Parathyroid adenoma (tissue), 2 donors: ENCODE measurements at regions not wholly inside any gene's neighbourhood (a gene's known extent, or its start where the extent isn't known, plus 50 kb on each side); places are given as distances from the start of the nearest gene placed in this dataset.

Source experiments
- H2AFZ ChIP-seq: fragments of 300-600 bp; sonication (generic); one replicate; pipeline ENCODE4 v1.7.0; 2017; ENCODE audit warnings: antibody characterized with exemption, mild to moderate bottlenecking
- H3K27ac ChIP-seq: fragments of 300-600 bp; sonication (generic); one replicate; pipeline ENCODE4 v1.7.0; 2017
- H3K27me3 ChIP-seq: fragments of 300-600 bp; sonication (generic); one replicate; pipeline ENCODE4 v1.7.0; 2017; ENCODE audit warnings: low read length; ENCODE audit not compliant: control insufficient read depth, insufficient read depth
- H3K36me3 ChIP-seq: fragments of 300-600 bp; sonication (generic); one replicate; pipeline ENCODE4 v1.7.0; 2017; ENCODE audit warnings: low read length; ENCODE audit not compliant: control insufficient read depth, insufficient read depth
- H3K4me1 ChIP-seq: fragments of 300-600 bp; sonication (generic); one replicate; pipeline ENCODE4 v1.7.0; 2017; ENCODE audit warnings: control low read depth
- H3K4me2 ChIP-seq: fragments of 300-600 bp; sonication (generic); one replicate; pipeline ENCODE4 v1.7.0; 2017; ENCODE audit warnings: low read length
- H3K4me3 ChIP-seq: fragments of 300-600 bp; sonication (generic); one replicate; pipeline ENCODE4 v1.7.0; 2017; ENCODE audit warnings: low read depth, low read length
- H3K79me2 ChIP-seq: fragments of 300-600 bp; sonication (generic); one replicate; pipeline ENCODE4 v1.7.0; 2017; ENCODE audit warnings: control low read depth
- H3K9ac ChIP-seq: fragments of 300-600 bp; sonication (generic); one replicate; pipeline ENCODE4 v1.7.0; 2017; ENCODE audit warnings: mild to moderate bottlenecking
- H3K9me3 ChIP-seq: fragments of 300-600 bp; sonication (generic); one replicate; pipeline ENCODE4 v1.7.0; 2017; ENCODE audit warnings: low read length; ENCODE audit not compliant: control insufficient read depth
- CTCF ChIP-seq: fragments of 300-600 bp; sonication (generic); IDR thresholded peaks from one replicate; pipeline ENCODE4 v1.7.0; 2017; ENCODE audit warnings: antibody characterized with exemption, mild to moderate bottlenecking
- donor health status: primary hyperparathyroidism.

- Histone ChIP-seq H3K4me3 (no peak overlapping the region), H3K4me2 (no peak overlapping the region), H3K79me2 (no peaks in the 10 kb centered on the region), H3K9ac (no peak overlapping the region), H3K27ac (no peak overlapping the region), H2AFZ (no peak overlapping the region), H3K27me3 (no peaks in the 10 kb centered on the region), H3K4me1 (no peaks in the 10 kb centered on the region), H3K9me3 (no peaks in the 10 kb centered on the region), H3K36me3 (no peaks in the 10 kb centered on the region)
- no peak for TF ChIP-seq CTCF
Observed at GRCh38 chr6:40910260-40910893, 128.6 kb downstream of the UNC5CL start.

DNA sequence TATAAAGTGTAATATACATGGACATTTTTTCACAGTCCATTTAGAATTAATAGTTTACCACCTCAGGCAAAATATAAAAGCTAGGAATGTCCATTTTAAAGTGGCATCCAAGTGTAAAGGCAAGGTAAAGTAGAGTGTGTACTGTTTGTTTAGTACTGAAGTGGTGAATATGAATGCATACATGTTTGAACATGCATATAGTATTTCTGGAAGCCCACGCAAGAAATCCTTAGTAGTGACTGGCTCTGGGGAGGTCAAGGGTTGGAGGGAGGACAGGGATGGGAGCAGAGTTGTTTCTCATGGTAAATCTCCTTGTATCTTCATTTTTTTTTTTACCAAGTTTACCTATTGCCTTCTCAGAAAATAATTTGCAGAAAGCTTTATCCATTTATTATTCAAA is 129.2 kb downstream of the UNC5CL start:
- no peaks in the 10 kb centered on the region for H3K79me2 ChIP-seq
- H3K27me3 ChIP-seq, result no peaks in the 10 kb centered on the region

DNA sequence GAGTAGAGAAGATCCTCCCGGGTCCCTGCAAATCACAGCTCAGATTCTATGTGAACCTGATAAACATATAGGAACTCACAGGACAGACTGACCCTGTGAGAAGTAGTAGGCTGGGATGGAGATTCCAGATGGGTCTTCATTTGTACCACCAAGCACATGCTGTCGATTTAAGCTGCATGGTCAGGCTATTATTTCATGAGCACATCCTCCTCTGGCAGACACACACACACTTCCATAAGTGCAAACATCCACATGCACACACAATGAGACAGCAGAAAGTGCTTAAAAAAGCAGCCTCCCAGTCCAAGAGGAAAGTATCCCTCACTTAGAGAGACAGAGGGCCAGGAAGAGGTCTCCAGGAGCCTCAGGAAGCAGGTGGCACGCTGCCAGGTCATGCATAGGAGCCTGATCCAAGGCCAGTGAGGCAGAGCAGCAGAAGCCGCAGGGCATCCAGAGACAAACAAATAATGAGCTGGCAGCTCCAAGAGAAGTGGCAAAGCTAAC is 131.8 kb downstream of the UNC5CL start:
- no peak overlapping the region for H3K9ac ChIP-seq
- no peak overlapping the region for H3K4me2 ChIP-seq
- no peaks in the 10 kb centered on the region for H3K27me3 ChIP-seq
- H2AFZ ChIP-seq, result no peak overlapping the region
- H3K36me3 ChIP-seq, result no peaks in the 10 kb centered on the region
- H3K4me3 ChIP-seq, result no peak overlapping the region
- H3K4me1 ChIP-seq, result no peaks in the 10 kb centered on the region
- no peak overlapping the region for H3K27ac ChIP-seq
- H3K9me3 ChIP-seq, result no peaks in the 10 kb centered on the region
- TF ChIP-seq CTCF, result no peak
- no peaks in the 10 kb centered on the region for H3K79me2 ChIP-seq

More for the DNA sequence above, 129.2 kb downstream of the UNC5CL start:
- H3K27ac ChIP-seq, result no peak overlapping the region
- H3K9me3 ChIP-seq, result no peaks in the 10 kb centered on the region
- no peak overlapping the region for H2AFZ ChIP-seq
- H3K9ac ChIP-seq, result no peak overlapping the region
- H3K4me3 ChIP-seq, result no peak overlapping the region
- TF ChIP-seq CTCF, result no peak
- H3K4me2 ChIP-seq, result no peak overlapping the region
- no peaks in the 10 kb centered on the region for H3K4me1 ChIP-seq
- no peaks in the 10 kb centered on the region for H3K36me3 ChIP-seq

- H3K79me2 ChIP-seq, result no peaks in the 10 kb centered on the region
- no peak overlapping the region for H2AFZ ChIP-seq
- no peak overlapping the region for H3K4me2 ChIP-seq
- no peak overlapping the region for H3K9ac ChIP-seq
- no peak overlapping the region for H3K4me3 ChIP-seq
- H3K4me1 ChIP-seq, result no peaks in the 10 kb centered on the region
- no peak overlapping the region for H3K27ac ChIP-seq
- no peak for TF ChIP-seq CTCF
- no peaks in the 10 kb centered on the region for H3K27me3 ChIP-seq
- no peaks in the 10 kb centered on the region for H3K36me3 ChIP-seq
- no peaks in the 10 kb centered on the region for H3K9me3 ChIP-seq
Observed at GRCh38 chr6:40906759-40907158, 132.3 kb downstream of the UNC5CL start.

DNA sequence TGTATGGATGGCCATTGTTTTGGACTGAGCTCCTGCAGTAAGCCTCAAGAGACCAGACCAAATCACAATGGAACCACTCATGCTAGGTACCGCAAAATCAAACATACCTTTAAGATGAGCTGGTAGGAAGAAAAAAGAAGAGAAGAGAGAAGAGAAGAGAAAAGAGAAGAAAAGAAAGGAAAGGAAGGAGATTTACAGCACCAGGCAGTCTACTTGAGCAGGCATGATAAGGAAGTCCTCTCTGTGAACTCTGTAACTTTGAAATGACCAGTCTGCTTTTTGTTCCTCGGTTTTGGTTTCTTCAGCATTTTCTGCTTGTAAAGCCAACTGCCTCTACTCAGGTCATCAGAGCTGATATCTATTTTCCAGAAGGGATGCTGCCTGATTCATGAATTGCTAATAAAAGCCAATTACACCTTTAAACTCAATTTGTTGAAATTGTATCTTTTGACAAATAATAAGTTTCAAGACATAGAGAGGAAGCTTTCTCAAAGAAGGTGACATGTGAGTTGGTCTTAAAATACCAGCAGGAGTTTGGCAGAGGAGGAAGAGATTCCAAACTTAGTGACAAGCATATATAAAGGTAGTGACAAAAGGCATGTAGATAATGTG is 134.3 kb downstream of the UNC5CL start:
- H3K27ac ChIP-seq, result no peak overlapping the region
- no peaks in the 10 kb centered on the region for H3K36me3 ChIP-seq
- no peak overlapping the region for H3K9ac ChIP-seq
- no peak overlapping the region for H3K4me3 ChIP-seq
- H3K9me3 ChIP-seq, result no peaks in the 10 kb centered on the region
- no peak for TF ChIP-seq CTCF
- H3K4me2 ChIP-seq, result no peak overlapping the region
- H3K79me2 ChIP-seq, result no peaks in the 10 kb centered on the region
- no peak overlapping the region for H2AFZ ChIP-seq
- H3K27me3 ChIP-seq, result no peaks in the 10 kb centered on the region
- H3K4me1 ChIP-seq, result no peaks in the 10 kb centered on the region
